HG02981 (cell line): ENCODE measurements at regions not wholly inside any gene's neighbourhood (a gene's known extent, or its start where the extent isn't known, plus 50 kb on each side); places are given as distances from the start of the nearest gene placed in this dataset.
"Not testable (repeated sequence)": the region's sequence is repeated elsewhere in the genome, so short reads cannot be mapped to it uniquely, and the experiment has no call there.

Source experiments
- ATAC-seq: cut with Tn5 transposase; IDR thresholded peaks from one replicate; pipeline ENCODE4 v1.9.1; 2021; ENCODE audit warnings: mild to moderate bottlenecking, moderate library complexity; ENCODE audit not compliant: unreplicated experiment

DNA sequence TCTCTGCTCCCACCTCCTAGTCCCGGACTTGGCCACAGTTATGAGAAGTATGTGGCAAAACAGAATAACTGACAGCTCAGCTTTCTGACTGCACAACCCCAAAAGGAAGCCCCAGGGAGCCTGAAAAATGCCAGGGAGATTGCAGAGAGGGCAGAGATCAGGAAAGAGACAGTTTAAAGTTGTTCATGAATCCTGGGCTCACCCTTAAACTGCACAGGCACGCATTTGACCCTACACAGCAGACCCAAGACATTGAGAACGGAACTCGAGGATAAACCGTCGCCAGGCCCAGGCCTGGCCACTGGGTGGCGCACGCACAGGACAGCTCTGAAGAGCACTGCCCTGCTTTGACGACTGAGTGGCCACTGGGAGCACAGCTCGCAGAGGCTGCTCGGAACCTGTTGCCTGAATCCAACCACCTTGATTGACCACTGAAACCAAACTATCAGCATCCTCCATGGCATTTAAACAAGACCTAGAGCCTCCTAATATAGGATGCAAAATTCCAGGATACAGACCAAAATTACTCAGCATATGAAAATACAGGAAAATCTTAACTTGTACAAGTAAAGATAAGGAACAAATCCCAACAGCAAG lies 114.0 kb downstream of the C16orf95 start:
- ATAC-seq = no peak

- no peak for ATAC-seq
Observed at GRCh38 chr16:87206646-87207451, 110.3 kb downstream of the C16orf95 start.

- no peak for ATAC-seq
Observed at GRCh38 chr16:87207509-87207908, 109.7 kb downstream of the C16orf95 start.

- ATAC-seq = no peak
Observed at GRCh38 chr16:87207965-87208364, 109.2 kb downstream of the C16orf95 start.

- not testable (repeated sequence) for ATAC-seq
Observed at GRCh38 chr16:87208968-87209367, 108.2 kb downstream of the C16orf95 start.

GRCh38 chr16:87209808-87210512 lies 107.2 kb downstream of the C16orf95 start:
- ATAC-seq = no peak

DNA sequence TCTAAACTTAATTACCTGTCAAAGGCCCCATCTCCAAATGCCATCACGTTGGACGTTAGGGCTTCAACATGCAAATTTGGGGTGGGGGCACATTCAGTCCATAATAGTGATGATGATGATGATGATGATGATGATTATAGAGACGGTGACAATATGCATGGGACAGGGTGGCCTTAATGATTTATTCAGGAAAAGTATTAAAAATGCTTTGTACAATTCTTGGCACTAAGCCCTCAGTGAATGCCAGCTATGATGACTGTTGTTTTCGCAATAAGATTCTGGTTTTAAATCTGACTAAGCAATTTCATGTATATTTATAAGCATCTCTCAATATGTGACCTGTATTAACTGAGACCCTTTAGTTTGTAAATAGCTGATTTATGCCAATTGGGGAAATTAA lies 106.3 kb downstream of the C16orf95 start:
- no peak for ATAC-seq

- no peak for ATAC-seq
Observed at GRCh38 chr16:87212026-87212425, 105.2 kb downstream of the C16orf95 start.

- ATAC-seq = no peak
Observed at GRCh38 chr16:87213536-87213935, 103.7 kb downstream of the C16orf95 start.

DNA sequence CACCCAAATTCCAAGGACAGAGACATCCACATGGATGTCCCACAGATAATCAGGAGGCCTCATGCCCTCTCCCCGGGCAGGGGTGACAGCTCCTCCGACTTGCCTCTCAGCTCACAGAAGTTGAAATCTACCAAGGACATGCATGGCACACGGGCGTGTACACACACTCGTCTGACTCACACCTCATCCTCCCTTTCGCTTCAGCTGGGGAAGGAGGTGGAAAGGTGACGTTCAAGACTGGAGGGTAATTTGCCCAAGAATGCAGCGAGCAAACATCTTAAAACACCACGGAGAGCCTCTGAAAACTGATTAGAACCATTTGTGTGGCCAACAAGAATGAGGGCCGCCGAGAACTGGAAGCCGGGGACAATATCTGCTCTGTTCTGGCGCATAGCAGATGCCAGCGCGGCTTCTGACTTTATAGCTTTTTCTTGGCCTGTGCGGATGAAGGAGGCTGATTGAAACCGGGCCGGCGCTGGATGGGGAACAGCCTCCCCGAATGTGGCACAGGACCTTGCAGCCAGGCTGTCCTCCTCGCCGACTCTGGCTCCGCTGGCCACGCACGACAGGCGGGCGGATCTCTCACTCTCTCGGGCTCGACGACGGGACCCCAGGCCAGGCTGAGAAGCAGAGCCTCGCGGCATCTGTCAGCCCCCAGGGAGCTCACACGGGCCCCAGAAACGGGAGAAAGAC lies 100.9 kb downstream of the C16orf95 start:
- ATAC-seq = no peak

DNA sequence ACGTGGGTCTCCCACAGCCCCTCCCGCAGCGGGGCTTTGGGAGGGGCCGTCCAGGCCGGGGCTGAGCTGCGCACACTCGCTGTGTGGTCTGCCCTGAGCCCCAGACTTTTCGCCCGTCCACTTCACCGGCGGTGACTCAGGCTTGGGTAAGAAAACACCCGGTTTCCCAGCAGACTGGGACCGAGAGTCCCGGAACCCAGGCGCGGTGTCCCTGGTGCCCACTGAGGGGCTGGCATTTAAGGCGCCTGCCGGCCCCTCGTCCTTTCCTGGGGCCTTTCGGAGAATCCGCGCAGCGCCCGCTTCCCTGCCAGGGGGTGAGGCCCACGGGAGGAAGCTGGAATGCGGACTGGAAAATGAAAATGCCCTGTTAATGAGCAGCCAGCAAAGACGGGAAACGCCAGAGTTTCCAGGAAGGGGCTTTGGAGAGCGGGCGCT lies 100.3 kb downstream of the C16orf95 start:
- ATAC-seq = no peak

GRCh38 chr16:87217802-87218201 lies 99.4 kb downstream of the C16orf95 start:
- ATAC-seq = not testable (repeated sequence)

DNA sequence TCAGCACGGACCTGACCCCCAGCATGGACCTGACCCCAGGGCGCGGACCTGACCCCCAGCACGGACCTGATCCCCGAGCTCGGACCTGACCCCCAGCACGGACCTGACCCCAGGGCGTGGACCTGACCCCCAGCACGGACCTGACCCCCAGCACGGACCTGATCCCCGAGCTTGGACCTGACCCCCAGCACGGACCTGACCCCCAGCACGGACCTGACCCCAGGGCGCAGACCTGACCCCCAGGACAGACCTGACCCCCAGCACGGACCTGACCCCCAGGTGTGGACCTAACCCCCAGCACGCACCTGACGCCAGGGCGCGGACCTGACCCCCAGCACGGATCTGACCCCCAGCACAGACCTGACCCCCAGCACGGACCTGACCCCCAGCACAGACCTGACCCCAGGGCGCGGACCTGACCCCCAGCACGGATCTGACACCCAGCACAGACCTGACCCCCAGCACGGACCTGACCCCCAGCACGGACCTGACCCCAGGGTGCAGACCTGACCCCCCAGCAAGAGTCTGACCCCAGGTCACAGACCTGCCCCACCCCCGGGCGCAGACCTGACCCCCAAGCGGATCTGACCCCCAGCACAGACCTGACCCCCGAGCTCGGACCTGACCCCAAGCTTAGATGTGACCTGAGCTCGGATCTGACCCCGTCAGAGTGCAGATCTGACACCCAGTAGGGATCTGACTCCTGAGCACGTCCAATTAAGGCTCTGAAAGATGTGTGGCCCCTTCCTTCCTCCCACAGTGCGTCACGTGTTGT lies 98.7 kb downstream of the C16orf95 start:
- no peak for ATAC-seq

DNA sequence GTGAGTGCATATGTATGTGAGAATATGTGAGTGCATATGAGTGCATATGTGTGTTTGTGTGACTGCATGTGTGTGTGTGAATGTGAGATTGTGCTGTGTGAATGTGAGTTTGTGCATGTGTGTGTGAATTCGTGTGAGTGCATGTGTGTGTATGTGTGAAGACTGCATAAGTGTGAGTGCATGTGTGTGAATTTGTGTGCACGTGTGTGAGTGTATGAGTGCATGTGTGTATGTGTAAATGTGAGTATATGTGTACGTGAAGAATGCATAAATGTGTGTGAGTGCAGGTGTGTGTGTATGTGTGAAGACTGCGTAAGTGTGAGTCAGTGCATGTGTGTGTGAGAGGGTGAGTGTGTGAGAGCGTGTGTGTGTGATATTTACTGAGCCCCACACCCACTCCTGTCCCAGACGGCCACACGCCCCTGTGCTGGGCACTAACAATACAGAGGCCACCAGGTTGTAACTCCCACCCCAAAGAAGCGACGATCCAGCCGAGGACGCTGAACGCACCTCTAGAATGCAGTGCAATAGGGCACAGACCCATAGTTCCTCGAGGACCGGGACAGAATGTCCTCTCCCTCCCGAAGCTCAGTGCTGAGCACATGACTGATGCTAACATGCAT lies 97.8 kb downstream of the C16orf95 start:
- no peak for ATAC-seq

DNA sequence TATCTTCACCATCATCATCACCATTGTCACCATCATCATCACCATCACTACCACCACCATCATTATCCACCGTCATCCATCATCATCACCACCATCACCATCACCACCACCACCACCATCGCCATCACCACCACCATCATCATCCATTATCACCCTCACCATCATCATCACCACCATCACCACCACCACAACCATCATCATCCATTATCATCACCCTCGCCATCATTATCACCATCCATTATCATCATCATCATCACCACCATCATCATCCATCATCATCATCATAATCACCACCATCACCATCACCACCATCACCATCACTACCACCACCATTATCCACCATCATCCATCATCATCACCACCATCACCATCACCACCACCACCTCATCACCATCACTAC lies 95.6 kb downstream of the C16orf95 start:
- no peak for ATAC-seq

- ATAC-seq = no peak
Observed at GRCh38 chr16:87222335-87222734, 94.9 kb downstream of the C16orf95 start.

DNA sequence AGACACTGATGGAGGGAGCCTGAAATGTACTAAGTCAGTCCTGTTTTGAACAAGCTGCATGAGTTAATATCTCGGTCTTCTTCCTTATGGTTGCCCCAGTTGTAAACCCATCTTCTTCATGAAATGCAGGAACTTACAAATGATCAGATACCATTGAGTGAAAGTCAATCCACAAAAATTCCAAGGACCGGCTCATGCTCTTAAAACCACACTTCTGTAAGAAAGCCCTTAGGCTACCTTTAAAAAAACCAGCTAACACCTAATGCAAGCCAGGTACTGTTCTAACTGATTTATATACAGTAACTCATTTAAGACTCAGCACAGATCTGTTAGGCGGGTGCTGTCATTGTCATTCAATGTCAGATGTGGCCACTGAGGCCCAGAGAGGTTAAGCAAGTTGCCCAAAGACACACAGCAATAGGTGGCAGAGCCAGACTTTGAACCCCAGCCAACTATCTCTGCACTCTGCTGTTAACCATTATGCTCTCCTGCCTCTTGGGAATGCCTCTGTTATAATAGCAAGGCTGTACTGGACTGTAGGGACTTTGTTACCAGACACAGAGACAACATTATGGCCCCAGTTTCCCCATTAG lies 93.4 kb downstream of the C16orf95 start:
- ATAC-seq = no peak

GRCh38 chr16:87226926-87227295 lies 90.3 kb downstream of the C16orf95 start:
- ATAC-seq = no peak

DNA sequence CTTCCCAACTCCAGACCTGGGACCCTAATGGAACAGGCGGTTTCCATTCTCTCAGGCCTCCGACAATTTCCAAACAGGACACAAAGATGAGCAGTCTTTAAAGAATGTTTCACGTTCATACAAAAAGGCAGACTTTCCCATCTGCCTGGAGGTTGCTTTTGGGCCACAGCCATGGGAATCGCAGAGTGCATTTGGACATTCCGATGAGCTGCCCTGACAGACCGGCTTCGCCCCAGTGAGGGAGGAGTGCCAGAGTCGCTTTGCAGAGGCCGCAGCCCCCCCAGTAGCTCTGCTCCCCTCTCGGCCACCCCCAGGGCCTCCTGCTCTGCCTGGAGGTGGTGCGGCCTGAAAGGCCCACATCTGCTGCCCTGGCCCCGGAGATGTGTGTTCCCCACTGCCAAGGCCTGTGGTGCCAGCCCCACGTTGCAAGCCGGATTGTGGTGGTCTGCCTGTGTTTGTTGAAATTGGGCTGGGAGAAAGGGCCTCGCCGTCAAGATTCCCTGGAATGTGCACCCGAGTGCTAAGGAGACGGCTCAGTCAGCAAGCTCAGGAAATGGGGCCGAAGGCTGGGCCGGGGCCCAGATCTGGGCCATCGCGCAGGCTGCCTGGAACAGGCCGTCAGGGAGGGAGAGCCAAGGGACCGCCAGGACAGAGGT lies 89.8 kb downstream of the C16orf95 start:
- ATAC-seq = no peak
